SK-N-SH treated with all-trans-retinoic acid at 6 μM for 48 hours (cell line): ENCODE measurements at regions not wholly inside any gene's neighbourhood (a gene's known extent, or its start where the extent isn't known, plus 50 kb on each side); places are given as distances from the start of the nearest gene placed in this dataset.
"Not testable (repeated sequence)": the region's sequence is repeated elsewhere in the genome, so short reads cannot be mapped to it uniquely, and the experiment has no call there.

ENCODE experiments used
- ATAC-seq: fragments of 200-7000 bp; cut with Tn5 transposase; 3 replicates; pipeline ENCODE4 v1.9.1; 2020; ENCODE audit warnings: mild to moderate bottlenecking, moderate library complexity
- ARNTL ChIP-seq: fragments of 450-650 bp; formaldehyde crosslinking; IDR thresholded peaks from 2 replicates; pipeline ENCODE4 v1.5.0; 2020; ENCODE audit warnings: low read depth, mild to moderate bottlenecking, moderate library complexity, borderline replicate concordance
- CSDC2 ChIP-seq: fragments of 250-450 bp; sonication (Bioruptor Pico); IDR thresholded peaks from 2 replicates; pipeline ENCODE4 v1.5.0; 2020; ENCODE audit warnings: mild to moderate bottlenecking, moderate library complexity
- ESRRG ChIP-seq: fragments of 250-450 bp; sonication (Bioruptor Pico); IDR thresholded peaks from 2 replicates; pipeline ENCODE4 v1.6.1; 2021; ENCODE audit warnings: mild to moderate bottlenecking
- GLIS3 ChIP-seq: fragments of 250-450 bp; sonication (Bioruptor Pico); IDR thresholded peaks from 2 replicates; pipeline ENCODE4 v1.5.0; 2020; ENCODE audit warnings: mild to moderate bottlenecking, moderate library complexity
- ISL1 ChIP-seq: fragments of 250-450 bp; sonication (Bioruptor Pico); IDR thresholded peaks from 2 replicates; pipeline ENCODE4 v2.1.2; 2022; ENCODE audit warnings: mild to moderate bottlenecking, moderate library complexity
- OSR1 ChIP-seq: fragments of 250-450 bp; sonication (Bioruptor Pico); IDR thresholded peaks from 2 replicates; pipeline ENCODE4 v1.8.0; 2022; ENCODE audit warnings: moderate library complexity, mild to moderate bottlenecking, inconsistent platforms
- PPARA ChIP-seq: fragments of 250-450 bp; sonication (Bioruptor Pico); IDR thresholded peaks from 2 replicates; pipeline ENCODE4 v1.5.0; 2020; ENCODE audit warnings: mild to moderate bottlenecking, borderline replicate concordance
- SNAI2 ChIP-seq: fragments of 250-450 bp; sonication (Bioruptor Pico); IDR thresholded peaks from 2 replicates; pipeline ENCODE4 v1.5.0; 2020; ENCODE audit warnings: mild to moderate bottlenecking, moderate library complexity
- TCF4 ChIP-seq: fragments of 250-450 bp; sonication (Bioruptor Pico); IDR thresholded peaks from 2 replicates; pipeline ENCODE4 v1.8.0; 2021; ENCODE audit warnings: mild to moderate bottlenecking, moderate library complexity, borderline replicate concordance
- ZC3H10 ChIP-seq: fragments of 250-450 bp; sonication (Bioruptor Pico); IDR thresholded peaks from 2 replicates; pipeline ENCODE4 v1.5.1; 2021; ENCODE audit warnings: mild to moderate bottlenecking, moderate library complexity
- ZFP3 ChIP-seq: fragments of 250-450 bp; sonication (Bioruptor Pico); IDR thresholded peaks from 2 replicates; pipeline ENCODE4 v1.5.0; 2020; ENCODE audit warnings: mild to moderate bottlenecking, moderate library complexity
- ZNF565 ChIP-seq: fragments of 450-650 bp; formaldehyde crosslinking; conservative IDR thresholded peaks from 2 replicates; pipeline ENCODE4 v1.5.0; 2020; ENCODE audit warnings: low read depth, mild to moderate bottlenecking, moderate library complexity
- ZNF8 ChIP-seq: fragments of 450-650 bp; formaldehyde crosslinking; IDR thresholded peaks from 2 replicates; pipeline ENCODE4 v1.5.0; 2020; ENCODE audit warnings: mild to moderate bottlenecking, moderate library complexity
- TF ChIP-seq, protein P1 (sequence below): fragments of 250-450 bp; sonication (Bioruptor Pico); IDR thresholded peaks from 2 replicates; pipeline ENCODE4 v1.8.0; 2020; ENCODE audit warnings: mild to moderate bottlenecking, moderate library complexity, borderline replicate concordance
- TF ChIP-seq, protein P2 (sequence below): fragments of 250-450 bp; sonication (Bioruptor Pico); IDR thresholded peaks from 2 replicates; pipeline ENCODE4 v1.5.0; 2020; ENCODE audit warnings: mild to moderate bottlenecking, moderate library complexity
- TF ChIP-seq, protein P3 (sequence below): fragments of 250-450 bp; sonication (Bioruptor Pico); IDR thresholded peaks from 2 replicates; pipeline ENCODE4 v1.8.0; 2021; ENCODE audit warnings: low read depth, mild to moderate bottlenecking, moderate library complexity, borderline replicate concordance

DNA sequence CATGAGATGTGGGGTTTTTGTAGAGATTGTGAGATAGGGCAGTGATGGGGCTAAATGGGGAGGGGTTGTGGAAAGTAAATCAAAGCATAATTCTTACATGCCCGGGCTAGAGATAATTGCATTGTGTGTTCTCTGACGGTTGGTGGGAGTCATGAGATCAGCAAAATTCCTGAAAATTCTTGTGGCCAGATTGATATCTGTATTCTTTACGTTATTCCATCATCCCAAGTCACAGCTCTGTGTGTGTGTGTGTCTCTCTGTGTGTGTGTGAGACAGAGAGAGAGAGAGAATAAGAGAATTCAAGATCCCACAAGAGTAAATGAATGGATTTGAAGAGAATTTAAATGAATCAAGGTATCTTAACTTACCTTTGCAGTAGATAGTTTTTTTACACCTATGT is 138.6 kb upstream of the ARHGAP20 start:
- TF ChIP-seq ESRRG (CRISPR knock-in tag) (no peak), GLIS3 (CRISPR knock-in tag) (peak; percentile 44; the same call in 1 of the 2 replicates), TCF4 (CRISPR knock-in tag) (0 out of 2 replicates have a peak, but pooled peaks have one; percentile 19), CSDC2 (peak; percentile 90), ISL1 (CRISPR knock-in tag) (peak; percentile 71), ZFP3 (CRISPR knock-in tag) (peak; percentile 76; the same call in 1 of the 2 replicates)
- TF ChIP-seq, protein P1, sequence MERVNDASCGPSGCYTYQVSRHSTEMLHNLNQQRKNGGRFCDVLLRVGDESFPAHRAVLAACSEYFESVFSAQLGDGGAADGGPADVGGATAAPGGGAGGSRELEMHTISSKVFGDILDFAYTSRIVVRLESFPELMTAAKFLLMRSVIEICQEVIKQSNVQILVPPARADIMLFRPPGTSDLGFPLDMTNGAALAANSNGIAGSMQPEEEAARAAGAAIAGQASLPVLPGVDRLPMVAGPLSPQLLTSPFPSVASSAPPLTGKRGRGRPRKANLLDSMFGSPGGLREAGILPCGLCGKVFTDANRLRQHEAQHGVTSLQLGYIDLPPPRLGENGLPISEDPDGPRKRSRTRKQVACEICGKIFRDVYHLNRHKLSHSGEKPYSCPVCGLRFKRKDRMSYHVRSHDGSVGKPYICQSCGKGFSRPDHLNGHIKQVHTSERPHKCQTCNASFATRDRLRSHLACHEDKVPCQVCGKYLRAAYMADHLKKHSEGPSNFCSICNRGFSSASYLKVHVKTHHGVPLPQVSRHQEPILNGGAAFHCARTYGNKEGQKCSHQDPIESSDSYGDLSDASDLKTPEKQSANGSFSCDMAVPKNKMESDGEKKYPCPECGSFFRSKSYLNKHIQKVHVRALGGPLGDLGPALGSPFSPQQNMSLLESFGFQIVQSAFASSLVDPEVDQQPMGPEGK: peak; percentile 82; the same call in 1 of the 2 replicates
- TF ChIP-seq, protein P2, sequence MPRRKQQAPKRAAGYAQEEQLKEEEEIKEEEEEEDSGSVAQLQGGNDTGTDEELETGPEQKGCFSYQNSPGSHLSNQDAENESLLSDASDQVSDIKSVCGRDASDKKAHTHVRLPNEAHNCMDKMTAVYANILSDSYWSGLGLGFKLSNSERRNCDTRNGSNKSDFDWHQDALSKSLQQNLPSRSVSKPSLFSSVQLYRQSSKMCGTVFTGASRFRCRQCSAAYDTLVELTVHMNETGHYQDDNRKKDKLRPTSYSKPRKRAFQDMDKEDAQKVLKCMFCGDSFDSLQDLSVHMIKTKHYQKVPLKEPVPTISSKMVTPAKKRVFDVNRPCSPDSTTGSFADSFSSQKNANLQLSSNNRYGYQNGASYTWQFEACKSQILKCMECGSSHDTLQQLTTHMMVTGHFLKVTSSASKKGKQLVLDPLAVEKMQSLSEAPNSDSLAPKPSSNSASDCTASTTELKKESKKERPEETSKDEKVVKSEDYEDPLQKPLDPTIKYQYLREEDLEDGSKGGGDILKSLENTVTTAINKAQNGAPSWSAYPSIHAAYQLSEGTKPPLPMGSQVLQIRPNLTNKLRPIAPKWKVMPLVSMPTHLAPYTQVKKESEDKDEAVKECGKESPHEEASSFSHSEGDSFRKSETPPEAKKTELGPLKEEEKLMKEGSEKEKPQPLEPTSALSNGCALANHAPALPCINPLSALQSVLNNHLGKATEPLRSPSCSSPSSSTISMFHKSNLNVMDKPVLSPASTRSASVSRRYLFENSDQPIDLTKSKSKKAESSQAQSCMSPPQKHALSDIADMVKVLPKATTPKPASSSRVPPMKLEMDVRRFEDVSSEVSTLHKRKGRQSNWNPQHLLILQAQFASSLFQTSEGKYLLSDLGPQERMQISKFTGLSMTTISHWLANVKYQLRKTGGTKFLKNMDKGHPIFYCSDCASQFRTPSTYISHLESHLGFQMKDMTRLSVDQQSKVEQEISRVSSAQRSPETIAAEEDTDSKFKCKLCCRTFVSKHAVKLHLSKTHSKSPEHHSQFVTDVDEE (CRISPR knock-in tag): no peak
- TF ChIP-seq, all 23 proteins: peak for 6
- ATAC-seq: peak; percentile 60; the same call in 2 of the 3 replicates

DNA sequence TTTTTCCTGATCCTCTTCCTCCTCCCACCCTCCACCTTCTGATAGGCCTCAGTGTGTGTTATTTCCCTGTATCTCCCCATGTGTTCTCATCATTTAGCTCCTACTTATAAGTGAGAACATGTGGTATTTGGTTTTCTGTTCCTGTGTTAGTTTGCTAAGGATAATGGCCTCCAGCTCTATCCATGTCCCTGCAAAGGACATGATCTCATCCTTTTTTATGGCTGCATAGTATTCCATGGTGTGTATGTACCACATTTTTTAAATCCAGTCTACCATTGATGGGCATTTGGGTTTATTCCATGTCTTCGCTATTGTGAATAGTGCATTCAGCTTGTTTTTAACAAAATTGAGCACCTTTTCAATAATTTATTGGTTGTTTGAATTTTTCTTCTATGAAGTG is 130.8 kb upstream of the ARHGAP20 start:
- ATAC-seq: not testable (repeated sequence)

DNA sequence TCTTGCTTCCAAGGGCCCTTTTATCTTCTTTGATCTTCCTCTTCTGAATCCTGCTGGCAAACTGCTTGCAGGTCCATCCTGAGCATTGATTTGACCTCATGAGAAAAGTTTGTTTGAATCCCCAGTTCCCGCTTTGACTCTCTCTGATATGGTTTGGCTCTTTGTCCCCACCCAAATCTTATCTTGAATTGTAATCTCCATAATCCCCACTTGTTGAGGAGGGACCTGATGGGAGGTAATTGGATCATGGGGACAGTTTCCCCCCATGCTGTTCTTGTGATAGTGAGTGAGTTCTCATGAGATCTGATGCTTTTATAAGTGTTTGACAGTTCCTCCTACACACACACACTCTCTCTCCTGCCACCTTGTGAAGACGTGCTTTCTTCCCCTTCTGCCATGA is 126.6 kb upstream of the ARHGAP20 start:
- no peak for ATAC-seq
- TF ChIP-seq, protein P3, sequence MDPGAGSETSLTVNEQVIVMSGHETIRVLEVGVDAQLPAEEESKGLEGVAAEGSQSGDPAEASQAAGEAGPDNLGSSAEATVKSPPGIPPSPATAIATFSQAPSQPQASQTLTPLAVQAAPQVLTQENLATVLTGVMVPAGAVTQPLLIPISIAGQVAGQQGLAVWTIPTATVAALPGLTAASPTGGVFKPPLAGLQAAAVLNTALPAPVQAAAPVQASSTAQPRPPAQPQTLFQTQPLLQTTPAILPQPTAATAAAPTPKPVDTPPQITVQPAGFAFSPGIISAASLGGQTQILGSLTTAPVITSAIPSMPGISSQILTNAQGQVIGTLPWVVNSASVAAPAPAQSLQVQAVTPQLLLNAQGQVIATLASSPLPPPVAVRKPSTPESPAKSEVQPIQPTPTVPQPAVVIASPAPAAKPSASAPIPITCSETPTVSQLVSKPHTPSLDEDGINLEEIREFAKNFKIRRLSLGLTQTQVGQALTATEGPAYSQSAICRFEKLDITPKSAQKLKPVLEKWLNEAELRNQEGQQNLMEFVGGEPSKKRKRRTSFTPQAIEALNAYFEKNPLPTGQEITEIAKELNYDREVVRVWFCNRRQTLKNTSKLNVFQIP (CRISPR knock-in tag): no peak
- TF ChIP-seq OSR1: no peak
- no peak for TF ChIP-seq PPARA (CRISPR knock-in tag)
- TF ChIP-seq ISL1 (CRISPR knock-in tag): no peak
- TF ChIP-seq ESRRG (CRISPR knock-in tag): no peak
- TF ChIP-seq ARNTL: no peak
- no peak for TF ChIP-seq ZC3H10 (CRISPR knock-in tag)
- no peak for TF ChIP-seq ZNF565 (CRISPR knock-in tag)
- TF ChIP-seq ZNF8 (CRISPR knock-in tag): no peak
- TF ChIP-seq, protein P2 (CRISPR knock-in tag): no peak
- no peak for TF ChIP-seq CSDC2
- no peak for TF ChIP-seq TCF4 (CRISPR knock-in tag)

DNA sequence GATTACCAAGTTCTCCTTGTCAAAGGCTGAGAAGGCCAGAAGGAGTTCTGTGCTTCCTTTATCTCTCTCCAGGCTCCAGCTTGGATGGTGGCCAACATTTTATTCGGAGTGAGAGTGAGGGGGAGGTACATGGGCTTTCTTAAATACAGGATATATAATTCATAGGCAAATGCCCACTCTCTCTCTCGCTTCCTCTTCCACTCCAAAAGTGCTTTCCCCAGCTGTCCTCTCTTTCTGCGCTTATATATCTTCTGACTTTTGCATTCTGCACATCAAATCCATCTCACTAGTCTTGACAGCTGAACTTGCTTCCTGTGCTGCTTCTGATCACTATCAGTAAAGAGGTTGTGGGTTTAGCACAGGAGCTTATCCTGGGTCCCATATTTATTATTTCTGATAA is 125.4 kb upstream of the ARHGAP20 start:
- TF ChIP-seq, protein P1: no peak
- TF ChIP-seq SNAI2 (CRISPR knock-in tag): no peak
- TF ChIP-seq, protein P2 (CRISPR knock-in tag): no peak
- no peak for TF ChIP-seq CSDC2
- TF ChIP-seq OSR1: no peak
- no peak for TF ChIP-seq ARNTL
- TF ChIP-seq ZFP3 (CRISPR knock-in tag): no peak
- TF ChIP-seq GLIS3 (CRISPR knock-in tag): no peak
- no peak for TF ChIP-seq TCF4 (CRISPR knock-in tag)
- TF ChIP-seq, protein P3 (CRISPR knock-in tag): no peak
- ATAC-seq: no peak; the same call in 2 of the 3 replicates
